ENCODE measurements at regions not wholly inside any gene's neighbourhood (a gene's known extent, or its start where the extent isn't known, plus 50 kb on each side); places are given as distances from the start of the nearest gene placed in this dataset.

- Histone ChIP-seq H2AFZ (no peak overlapping the region), H3K27ac (ENCODE audit: low read depth) (no peak overlapping the region), H3F3A (replicated peaks; ENCODE audit: low read depth) (no peaks in the 10 kb centered on the region), H3K4me1 (ENCODE audit: insufficient read depth) (no peaks in the 10 kb centered on the region), H3K9me2 (ENCODE audit: insufficient read depth) (0 out of 2 replicates have a peak, but pooled peaks cover under 1% of the 10 kb centered on the region), H3K27me3 (ENCODE audit: insufficient read depth) (no peaks in the 10 kb centered on the region), H3K79me2 (replicated peaks; ENCODE audit: insufficient read depth) (no peaks in the 10 kb centered on the region), H3K4me3 (no peak overlapping the region), H4K20me1 (replicated peaks; ENCODE audit: insufficient read depth) (no peaks in the 10 kb centered on the region), H3K36me3 (ENCODE audit: insufficient read depth) (no peaks in the 10 kb centered on the region), H3K4me2 (no peak overlapping the region)
- Mint-ChIP-seq H3K9me3 (peaks cover 17% of the 10 kb centered on the region), H3K4me1 (peaks cover 4% of the 10 kb centered on the region; the same call in 2 of the 3 replicates), H3K4me3 (no peak overlapping the region), H3K36me3 (ENCODE audit: low read depth) (peaks cover 8% of the 10 kb centered on the region; the same call in 1 of the 3 replicates), H3K27ac (no peak overlapping the region), H3K27me3 (ENCODE audit: insufficient read depth, low read depth, poor library complexity) (peaks cover 3% of the 10 kb centered on the region)
- ATAC-seq (no peak), DNase-seq (ENCODE audit: low spot score) (no peak)
- TF ChIP-seq ETS1 (IDR thresholded peaks at IDR 0.05) (no peak), NANOG (IDR thresholded peaks at IDR 0.05; ENCODE audit: borderline replicate concordance) (no peak), CREB1 (CRISPR knock-in tag; IDR thresholded peaks at IDR 0.05; ENCODE audit: low read depth) (no peak), REST (IDR thresholded peaks at IDR 0.05; ENCODE audit: unreplicated experiment) (no peak), ZNF331 (CRISPR knock-in tag; IDR thresholded peaks at IDR 0.05; ENCODE audit: low read depth) (no peak), POLR2AphosphoS5 (IDR thresholded peaks at IDR 0.05; ENCODE audit: low read depth) (no peak), CTCF (conservative IDR thresholded peaks at IDR 0.05; ENCODE audit: low read depth in 2 of 2) (no peak), ZNF114 (CRISPR knock-in tag; IDR thresholded peaks at IDR 0.05) (no peak), ZNF462 (CRISPR knock-in tag; IDR thresholded peaks at IDR 0.05) (no peak)
These were observed 123.4 kb downstream of the ESM1 start for GRCh38 chr5:54862036-54862435.

Measured in GM23338 (cell line).